ENCODE measurements at regions not wholly inside any gene's neighbourhood (a gene's known extent, or its start where the extent isn't known, plus 50 kb on each side); places are given as distances from the start of the nearest gene placed in this dataset.

GRCh38 chr16:75789237-75789636 is 62.9 kb upstream of the CPHXL start:
- H3K27ac ChIP-seq (ENCODE audit: low read depth, low read length) = no peak overlapping the region
- peaks cover 7% of the 10 kb centered on the region; the same call in 1 of the 2 replicates for H3F3A ChIP-seq (ENCODE audit: control insufficient read depth, insufficient read depth)
- no peak overlapping the region for H3K4me3 ChIP-seq (ENCODE audit: low read length)
- no peaks in the 10 kb centered on the region for H3K27me3 ChIP-seq (ENCODE audit: control insufficient read depth, low read length)
- no peaks in the 10 kb centered on the region for H3K36me3 ChIP-seq (ENCODE audit: control insufficient read depth, low read length)
- TF ChIP-seq EZH2phosphoT487 (IDR thresholded peaks at IDR 0.05; ENCODE audit: borderline replicate concordance, low read length) = no peak
- TF ChIP-seq, protein P1, sequence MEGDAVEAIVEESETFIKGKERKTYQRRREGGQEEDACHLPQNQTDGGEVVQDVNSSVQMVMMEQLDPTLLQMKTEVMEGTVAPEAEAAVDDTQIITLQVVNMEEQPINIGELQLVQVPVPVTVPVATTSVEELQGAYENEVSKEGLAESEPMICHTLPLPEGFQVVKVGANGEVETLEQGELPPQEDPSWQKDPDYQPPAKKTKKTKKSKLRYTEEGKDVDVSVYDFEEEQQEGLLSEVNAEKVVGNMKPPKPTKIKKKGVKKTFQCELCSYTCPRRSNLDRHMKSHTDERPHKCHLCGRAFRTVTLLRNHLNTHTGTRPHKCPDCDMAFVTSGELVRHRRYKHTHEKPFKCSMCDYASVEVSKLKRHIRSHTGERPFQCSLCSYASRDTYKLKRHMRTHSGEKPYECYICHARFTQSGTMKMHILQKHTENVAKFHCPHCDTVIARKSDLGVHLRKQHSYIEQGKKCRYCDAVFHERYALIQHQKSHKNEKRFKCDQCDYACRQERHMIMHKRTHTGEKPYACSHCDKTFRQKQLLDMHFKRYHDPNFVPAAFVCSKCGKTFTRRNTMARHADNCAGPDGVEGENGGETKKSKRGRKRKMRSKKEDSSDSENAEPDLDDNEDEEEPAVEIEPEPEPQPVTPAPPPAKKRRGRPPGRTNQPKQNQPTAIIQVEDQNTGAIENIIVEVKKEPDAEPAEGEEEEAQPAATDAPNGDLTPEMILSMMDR (IDR thresholded peaks at IDR 0.05; ENCODE audit: low read depth, low read length, poor library complexity, severe bottlenecking) = peak; percentile 82
- no peaks in the 10 kb centered on the region for H4K20me1 ChIP-seq (ENCODE audit: control insufficient read depth, insufficient read depth, low read depth, low read length)
- no peaks in the 10 kb centered on the region for H3K9me2 ChIP-seq (replicated peaks; ENCODE audit: control insufficient read depth, low read length)
- H3K4me2 ChIP-seq (ENCODE audit: low read length) = no peak overlapping the region
- H3K4me1 ChIP-seq (ENCODE audit: control insufficient read depth, low read length) = peaks cover 24% of the 10 kb centered on the region
- H3K79me2 ChIP-seq (ENCODE audit: control insufficient read depth, low read length) = no peaks in the 10 kb centered on the region
- H3K9me3 ChIP-seq (ENCODE audit: control insufficient read depth, insufficient read depth, low read length) = no peaks in the 10 kb centered on the region

DNA sequence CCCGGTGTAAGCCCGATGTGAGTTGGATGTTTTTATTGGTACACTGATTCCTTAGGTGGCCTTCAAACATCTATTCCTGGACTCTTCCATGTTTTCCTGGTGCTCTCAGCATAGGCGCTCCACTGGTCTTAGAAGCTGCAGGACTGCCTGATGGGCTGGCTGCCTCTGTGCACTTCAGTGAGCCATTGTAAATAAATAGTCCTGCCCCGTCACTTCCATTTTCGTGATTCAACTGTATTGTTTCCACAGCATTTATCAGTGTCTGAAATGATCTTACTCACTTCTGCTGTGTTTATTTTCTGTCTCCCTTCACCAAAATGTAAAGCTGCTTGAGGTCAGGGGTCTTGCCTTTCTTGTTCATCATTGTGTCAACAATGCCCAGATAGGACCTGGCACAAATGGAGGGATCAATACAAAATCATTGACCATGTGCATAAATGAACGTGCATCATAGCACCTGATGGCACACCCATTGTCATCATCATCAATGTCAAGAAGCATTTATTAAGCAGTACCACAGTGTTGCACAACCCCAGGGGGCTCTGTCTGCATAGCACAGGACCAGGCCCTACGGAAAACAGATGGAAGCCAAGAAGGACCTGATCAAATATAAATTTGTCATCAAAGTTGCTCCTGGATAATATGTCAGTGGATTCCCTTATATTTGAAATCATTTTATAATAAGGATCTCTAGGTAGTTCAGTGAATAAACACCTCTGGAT is 66.6 kb upstream of the CPHXL start:
- Histone ChIP-seq H3K4me2 (ENCODE audit: low read length) (no peak overlapping the region), H4K20me1 (ENCODE audit: control insufficient read depth, insufficient read depth, low read depth, low read length) (no peaks in the 10 kb centered on the region), H3K9me2 (replicated peaks; ENCODE audit: control insufficient read depth, low read length) (no peaks in the 10 kb centered on the region), H3K9me3 (ENCODE audit: control insufficient read depth, insufficient read depth, low read length) (no peaks in the 10 kb centered on the region), H3K4me1 (ENCODE audit: control insufficient read depth, low read length) (peaks cover 17% of the 10 kb centered on the region), H3K27ac (ENCODE audit: low read depth, low read length) (no peak overlapping the region), H3F3A (ENCODE audit: control insufficient read depth, insufficient read depth) (no peaks in the 10 kb centered on the region), H3K79me2 (ENCODE audit: control insufficient read depth, low read length) (no peaks in the 10 kb centered on the region), H3K4me3 (ENCODE audit: low read length) (no peak overlapping the region), H3K36me3 (ENCODE audit: control insufficient read depth, low read length) (no peaks in the 10 kb centered on the region), H3K27me3 (ENCODE audit: control insufficient read depth, low read length) (no peaks in the 10 kb centered on the region)
- TF ChIP-seq EZH2phosphoT487 (IDR thresholded peaks at IDR 0.05; ENCODE audit: borderline replicate concordance, low read length) = no peak
- TF ChIP-seq, protein P1 (IDR thresholded peaks at IDR 0.05; ENCODE audit: low read depth, low read length, poor library complexity, severe bottlenecking) = no peak

- peaks cover 10% of the 10 kb centered on the region for H3K4me1 ChIP-seq (ENCODE audit: control insufficient read depth, low read length)
- no peaks in the 10 kb centered on the region for H3K9me2 ChIP-seq (replicated peaks; ENCODE audit: control insufficient read depth, low read length)
- H3K9me3 ChIP-seq (ENCODE audit: control insufficient read depth, insufficient read depth, low read length) = no peaks in the 10 kb centered on the region
- no peak overlapping the region for H3K4me3 ChIP-seq (ENCODE audit: low read length)
- H3K27ac ChIP-seq (ENCODE audit: low read depth, low read length) = no peak overlapping the region
- H3K36me3 ChIP-seq (ENCODE audit: control insufficient read depth, low read length) = no peaks in the 10 kb centered on the region
- no peaks in the 10 kb centered on the region for H4K20me1 ChIP-seq (ENCODE audit: control insufficient read depth, insufficient read depth, low read depth, low read length)
- H3K27me3 ChIP-seq (ENCODE audit: control insufficient read depth, low read length) = no peaks in the 10 kb centered on the region
- no peak overlapping the region for H3K4me2 ChIP-seq (ENCODE audit: low read length)
- TF ChIP-seq, protein P1 (IDR thresholded peaks at IDR 0.05; ENCODE audit: low read depth, low read length, poor library complexity, severe bottlenecking) = no peak
- no peak for TF ChIP-seq EZH2phosphoT487 (IDR thresholded peaks at IDR 0.05; ENCODE audit: borderline replicate concordance, low read length)
- H3K79me2 ChIP-seq (ENCODE audit: control insufficient read depth, low read length) = no peaks in the 10 kb centered on the region
- H3F3A ChIP-seq (ENCODE audit: control insufficient read depth, insufficient read depth) = no peaks in the 10 kb centered on the region
Measured at GRCh38 chr16:75793641-75794040, 67.4 kb upstream of the CPHXL start.
